ENCODE measurements at regions not wholly inside any gene's neighbourhood (a gene's known extent, or its start where the extent isn't known, plus 50 kb on each side); places are given as distances from the start of the nearest gene placed in this dataset.

DNA sequence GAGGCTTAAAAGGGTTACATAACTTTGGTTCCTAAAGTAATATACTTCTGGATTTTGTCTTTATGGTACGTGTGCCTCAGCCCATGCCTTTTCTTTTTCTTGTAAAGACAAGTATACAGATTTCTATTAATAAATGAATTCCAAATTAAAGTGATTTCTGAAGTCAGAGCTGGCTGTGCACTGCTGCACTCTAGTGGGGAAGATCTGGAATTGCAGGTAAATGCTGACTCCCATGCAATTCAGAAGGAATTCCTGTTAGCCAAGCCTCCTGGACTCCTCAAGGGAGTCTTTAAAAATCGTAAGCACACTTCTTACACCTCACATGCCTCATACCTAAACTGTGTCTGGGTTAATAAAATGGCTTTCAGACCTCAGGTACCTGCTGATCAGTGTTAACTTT is 118.4 kb upstream of the SLC7A1 start:
- DNase-seq, result peak in 1 of 2 experiments; percentile 11

DNA sequence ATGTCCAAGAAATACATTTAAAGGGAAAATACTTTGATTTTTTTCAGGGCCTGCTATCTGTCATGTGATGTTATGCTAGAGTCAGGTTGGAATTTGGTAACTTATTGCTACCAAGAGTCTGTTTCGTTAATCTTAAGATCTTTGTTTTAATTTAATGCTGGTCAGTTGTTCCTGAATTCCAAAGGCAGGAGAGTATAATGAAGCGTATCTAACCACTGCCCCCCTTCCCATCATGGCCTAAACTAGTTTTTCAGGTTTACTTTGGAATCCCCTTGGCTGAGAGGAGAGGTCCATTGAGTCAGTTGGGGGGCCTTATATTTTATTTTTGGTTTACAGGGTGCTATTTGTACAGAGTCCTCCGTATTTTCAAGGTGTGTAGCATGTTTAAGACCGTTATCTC is 116.3 kb upstream of the SLC7A1 start:
- no peak for DNase-seq

DNA sequence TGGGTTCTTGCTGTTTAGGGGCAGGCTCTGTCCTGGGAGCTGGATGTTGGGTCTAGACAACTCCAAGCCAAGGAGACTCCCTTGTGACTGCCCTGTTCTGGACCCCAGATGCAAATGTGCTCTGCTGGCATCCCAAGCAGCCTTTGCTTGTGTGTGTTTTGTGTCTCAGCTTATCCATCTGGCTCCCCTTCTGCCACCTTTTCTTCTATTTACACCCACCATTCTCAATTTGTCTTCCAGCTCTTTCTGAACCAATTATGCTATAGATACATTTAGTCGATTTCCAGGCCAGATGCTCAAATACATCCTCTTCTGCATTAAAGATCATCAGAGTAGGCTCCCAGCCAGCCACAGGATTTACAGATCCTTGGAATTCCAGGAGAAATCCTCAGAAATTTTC is 115.0 kb upstream of the SLC7A1 start:
- no peak for DNase-seq

DNA sequence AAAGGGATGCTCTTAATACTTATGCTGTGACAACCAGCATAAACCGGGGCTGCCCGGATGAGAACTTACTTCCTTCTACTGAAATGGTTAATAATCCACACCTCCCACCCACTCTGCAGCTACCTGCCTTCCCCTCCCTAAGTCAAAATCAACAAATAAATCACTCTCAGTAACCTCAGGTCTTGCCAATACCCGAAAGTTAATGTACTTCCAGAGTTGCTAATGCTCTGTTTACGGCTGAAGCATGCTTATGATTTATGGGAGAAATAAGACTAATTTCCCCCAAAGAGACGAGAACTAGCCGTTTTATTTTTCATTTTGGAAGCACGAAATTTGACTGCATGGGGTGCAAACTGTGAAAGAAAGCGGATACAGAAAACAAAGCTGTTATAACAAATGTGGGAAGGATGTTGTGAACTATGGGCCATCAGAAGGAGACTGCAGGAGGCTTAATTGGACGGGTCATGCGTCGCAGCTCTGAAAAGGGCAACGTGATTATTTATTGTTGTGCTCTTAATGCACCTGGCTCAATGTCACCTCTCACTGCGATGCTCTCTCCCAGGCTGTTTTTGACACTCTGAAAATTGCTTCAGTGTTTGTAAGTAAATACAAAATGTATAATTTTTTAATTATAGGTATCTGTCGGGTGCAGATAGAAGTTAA is 114.0 kb upstream of the SLC7A1 start:
- DNase-seq, result no peak

DNA sequence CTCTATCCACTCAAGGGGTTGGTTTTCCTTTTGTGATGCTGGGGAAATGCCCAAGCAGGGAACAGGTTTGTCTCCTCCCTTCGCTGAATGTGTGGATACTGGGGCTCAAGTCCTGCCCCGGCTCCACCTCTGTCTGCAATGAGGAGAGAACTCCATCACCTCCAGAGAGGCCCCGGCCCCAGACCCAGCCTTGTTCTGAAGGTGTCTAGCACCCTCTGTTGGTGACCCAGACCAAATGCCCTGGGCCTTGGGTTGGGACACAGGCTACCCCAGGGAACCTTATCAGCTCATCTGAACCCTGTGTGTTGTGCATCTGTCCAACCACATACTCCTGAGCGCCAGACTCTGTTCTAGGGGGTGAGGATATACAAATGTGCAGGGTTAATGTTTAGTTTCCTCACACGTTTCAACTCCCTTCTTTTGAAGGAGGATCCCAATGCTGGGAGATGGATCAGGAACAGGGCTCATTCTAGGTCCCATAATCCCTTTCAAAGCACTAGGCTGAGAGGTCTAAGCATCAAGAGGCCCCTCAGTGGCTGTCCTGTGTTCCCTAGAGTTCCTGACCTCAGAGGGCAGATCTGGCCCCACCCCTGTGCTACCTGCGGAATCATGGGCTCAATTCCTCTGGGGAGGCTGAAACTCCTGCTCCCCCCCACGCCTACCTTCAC is 112.5 kb upstream of the SLC7A1 start:
- peak; percentile 53 to 65 for DNase-seq

DNA sequence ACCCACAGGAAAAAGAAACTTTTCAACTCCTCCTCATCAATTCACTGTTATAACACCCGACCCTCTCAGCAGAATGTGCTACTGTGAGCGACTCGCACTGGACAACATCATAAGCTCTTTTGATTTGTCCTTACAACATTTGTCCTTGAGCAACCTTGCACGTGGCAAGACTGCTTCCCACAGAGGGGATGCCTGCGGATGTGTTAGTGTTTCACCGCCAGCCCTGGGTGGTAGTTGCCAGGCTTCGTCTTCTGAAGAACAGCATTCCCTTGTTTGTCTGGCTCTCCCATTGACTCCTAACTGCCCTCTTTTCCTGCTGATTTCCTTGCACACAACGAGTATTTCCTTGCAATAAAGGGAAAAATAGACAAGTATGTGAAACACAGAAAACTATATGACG is 111.4 kb upstream of the SLC7A1 start:
- DNase-seq, result no peak

DNA sequence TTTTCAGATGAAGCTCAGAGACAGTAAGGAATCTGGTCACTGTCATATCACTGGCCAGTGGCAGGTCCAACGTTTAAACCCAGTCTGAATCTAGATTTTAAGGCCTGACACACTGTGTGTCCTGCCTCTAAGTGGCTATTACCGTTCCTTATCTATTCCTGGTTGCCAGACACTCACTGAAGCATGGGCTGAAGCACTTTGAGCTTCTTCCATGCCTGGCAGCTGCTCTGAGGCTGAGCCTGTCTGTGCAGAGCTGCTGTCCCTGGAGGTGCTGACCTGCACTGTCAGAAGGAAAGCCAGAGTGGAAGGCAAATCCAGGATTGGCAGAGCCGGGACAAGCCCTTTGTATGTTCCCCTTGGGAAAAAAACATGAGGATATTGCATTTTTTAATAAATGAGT is 109.2 kb upstream of the SLC7A1 start:
- DNase-seq, result no peak

DNA sequence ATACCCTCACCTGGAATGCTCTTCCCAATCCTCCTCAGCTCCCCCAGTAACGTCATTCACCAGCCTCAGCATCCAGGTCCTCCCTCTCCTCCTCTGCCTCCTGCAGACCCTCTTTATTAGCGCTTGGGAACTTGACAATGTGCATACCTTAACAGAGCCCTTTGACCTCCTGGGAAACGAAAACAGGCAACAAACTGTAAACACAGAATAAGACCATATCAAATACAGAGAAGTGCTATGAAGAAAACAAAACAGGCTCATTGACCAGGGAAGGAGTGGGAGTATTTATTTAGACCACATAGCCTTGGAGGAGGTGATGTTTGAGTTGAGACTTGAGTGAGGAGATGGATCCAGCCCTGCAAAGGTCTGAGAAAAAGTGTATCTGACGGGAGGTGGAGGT is 107.9 kb upstream of the SLC7A1 start:
- DNase-seq, result no peak

DNA sequence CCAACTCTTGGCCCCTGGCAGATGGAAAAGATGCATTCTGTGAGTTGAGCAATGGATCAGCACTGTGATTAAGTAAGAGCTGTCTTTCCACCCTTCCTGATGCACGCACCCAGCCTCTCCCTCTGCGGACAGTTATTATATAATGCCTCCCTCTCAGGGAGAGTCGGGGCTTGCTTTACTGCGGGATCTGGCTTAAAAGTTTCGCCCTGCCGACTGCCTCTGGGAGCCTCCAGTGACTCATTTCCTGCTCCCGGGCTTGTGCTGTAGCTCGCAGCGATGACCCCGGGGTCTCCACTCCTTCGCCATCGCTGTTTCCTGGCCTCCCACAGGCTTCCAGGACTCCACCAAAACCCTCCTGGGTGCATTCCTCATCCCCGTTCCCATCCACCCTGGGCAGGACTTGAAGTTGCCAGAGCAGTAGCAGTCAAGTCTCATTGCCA is 107.4 kb upstream of the SLC7A1 start:
- DNase-seq, result no peak

DNA sequence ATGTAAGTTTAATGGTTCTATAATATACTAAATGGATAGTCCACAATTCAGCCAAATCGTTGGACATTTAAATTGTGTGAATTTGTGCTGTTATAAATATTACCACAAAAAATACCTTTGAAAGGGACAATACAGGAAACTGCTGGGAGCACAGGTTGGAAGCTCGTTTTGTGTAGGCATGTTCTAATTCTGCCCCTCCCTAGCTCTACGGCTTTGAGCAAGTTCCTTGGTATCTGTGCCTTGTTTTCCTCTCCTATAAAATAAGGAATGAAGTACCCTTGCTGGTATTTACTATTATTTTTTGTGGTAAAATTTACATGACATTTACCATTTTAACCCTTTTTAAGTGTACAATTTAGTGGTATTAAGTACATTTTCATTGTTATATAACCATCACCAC is 102.6 kb upstream of the SLC7A1 start:
- DNase-seq, result no peak

DNA sequence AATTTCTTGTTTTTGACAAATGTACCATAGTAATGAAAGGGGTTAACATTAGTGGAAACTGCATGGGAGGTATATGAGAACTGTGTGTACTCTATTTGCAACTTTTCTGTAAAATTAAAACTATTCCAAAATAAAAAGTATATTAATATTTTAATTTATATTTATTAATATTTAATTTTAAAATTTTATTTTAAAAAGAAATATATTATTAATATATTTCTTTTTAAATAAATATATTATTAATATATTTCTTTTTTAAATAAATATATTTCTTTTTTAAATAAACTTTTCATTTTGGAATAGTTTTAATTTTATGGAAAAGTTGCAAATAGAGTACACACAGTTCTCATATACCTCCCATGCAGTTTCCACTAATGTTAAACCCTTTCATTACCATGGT is 101.1 kb upstream of the SLC7A1 start:
- DNase-seq, result no peak

DNA sequence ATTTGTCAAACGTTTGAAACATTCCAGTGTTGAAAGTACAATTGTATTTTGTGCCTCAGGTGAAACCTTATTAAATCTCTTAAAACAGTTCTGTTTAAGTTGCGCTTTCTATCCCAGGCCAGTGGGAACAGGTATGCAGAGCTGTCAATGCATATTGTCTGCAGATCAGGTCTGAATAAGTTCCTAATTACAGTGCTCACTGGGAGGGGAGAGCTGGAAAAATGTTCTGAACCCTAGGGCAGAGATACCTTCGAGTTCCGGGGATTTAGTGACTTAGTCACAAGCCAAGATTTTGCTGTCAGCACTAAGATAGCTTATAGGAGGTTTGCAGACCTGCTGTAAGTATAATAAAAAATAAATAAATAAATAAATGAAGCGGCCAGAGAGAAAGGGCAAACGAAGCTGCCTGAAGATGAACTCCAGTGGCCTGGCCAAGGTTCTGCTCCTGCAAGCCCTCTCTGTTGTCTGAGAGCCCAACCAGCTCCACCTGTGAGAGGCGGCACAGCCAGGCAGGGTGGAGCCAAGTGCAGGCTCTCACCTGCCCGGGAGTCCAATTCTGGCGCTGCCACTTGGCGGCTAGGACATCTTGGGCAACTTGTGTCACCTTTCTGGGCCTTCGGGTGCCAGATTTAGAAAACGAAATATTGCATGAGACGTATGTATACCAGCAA is 97.9 kb upstream of the SLC7A1 start:
- no peak for DNase-seq

DNA sequence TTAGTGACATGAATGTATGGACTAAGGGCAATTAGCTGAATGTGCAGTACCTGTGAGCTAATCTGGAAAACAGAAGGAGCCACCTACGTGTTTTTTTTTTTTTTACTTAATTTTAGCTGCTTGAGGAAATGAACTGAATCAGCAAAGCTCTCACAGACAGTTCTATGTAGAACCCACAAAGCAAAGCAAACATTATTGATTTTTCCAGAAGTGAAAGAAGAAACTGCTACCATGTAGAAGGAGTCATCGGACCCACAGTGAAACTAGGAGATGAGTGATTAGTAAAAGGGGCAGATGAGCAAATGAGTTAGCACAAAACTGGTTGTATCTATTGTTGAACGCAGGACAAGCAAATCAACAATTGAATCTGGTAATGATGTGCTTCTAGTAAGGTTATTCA is 94.1 kb upstream of the SLC7A1 start:
- no peak for DNase-seq

DNA sequence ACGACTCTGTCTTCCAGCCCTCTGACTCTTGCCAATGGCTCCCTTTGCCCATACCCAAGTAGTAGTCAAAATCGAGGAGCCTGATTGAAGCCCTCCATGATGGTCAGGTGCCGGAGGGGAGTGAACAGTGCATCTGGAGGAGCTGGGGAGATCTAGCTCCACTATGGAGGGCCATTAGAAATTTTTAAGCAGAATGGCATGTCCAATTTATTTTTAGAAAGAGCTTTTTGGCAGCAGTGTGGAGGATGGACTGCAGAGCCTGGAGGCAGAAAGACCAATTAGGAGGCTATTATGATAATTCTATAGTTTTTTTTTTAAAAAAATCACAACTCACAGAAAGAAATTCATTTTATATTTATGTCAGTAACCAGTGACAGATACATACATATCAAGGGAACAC is 92.7 kb upstream of the SLC7A1 start:
- no peak for DNase-seq

DNA sequence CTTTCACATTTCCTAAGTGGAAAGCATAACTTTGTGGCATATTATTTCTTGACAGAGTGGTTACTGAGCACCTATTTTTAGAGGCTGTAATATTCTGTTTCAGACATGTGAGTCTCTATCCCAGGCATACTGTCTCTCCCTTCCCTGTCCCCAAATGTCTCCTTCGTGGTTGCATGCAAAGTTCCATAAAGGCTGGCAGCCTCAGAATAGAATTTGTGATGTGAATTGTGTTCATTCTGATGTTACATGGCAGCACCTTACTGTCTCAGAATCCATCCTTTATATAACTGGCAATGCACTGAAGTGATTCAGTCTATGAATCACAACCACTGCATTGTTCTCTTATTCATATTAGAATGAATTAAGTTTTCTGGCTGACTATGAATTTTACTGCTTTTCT is 89.0 kb upstream of the SLC7A1 start:
- DNase-seq, result no peak

DNA sequence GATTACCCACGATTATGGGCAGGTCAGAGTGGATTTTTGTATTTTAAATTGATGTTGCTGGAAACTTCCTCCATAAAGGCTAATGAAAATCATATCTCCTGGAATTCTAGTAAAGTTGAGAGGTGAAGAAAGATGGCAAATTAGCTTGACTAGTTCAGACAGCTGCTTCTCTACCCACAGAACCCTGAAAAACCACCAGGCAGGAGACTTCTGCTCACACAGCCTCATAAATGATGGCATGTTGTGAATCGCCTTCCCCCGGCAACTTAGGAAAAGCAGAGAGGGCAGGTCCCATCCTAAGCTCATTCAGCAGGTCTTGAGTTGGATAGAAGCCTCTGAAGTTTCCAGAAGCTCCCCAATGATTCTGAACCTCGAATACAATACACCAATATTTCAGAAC is 87.6 kb upstream of the SLC7A1 start:
- no peak for DNase-seq

DNA sequence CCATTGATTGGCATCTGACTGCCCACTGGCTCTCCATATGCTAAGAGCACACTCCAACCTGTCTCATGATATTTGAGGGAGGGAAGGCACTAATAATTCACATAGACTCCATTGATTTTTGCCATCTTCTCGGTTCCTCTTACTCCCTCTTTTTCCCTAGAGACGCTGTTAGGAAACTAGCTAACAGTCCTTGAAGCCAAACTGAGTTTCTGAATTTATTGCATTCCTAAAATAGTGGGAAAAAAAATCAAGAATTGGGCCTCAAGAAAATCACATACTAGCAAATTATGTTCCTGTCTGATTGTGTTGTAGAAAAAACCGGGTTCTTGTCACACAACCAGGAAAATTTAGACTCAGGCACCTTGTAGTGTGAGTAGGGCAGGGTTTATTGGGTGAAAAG is 86.4 kb upstream of the SLC7A1 start:
- no peak for DNase-seq

DNA sequence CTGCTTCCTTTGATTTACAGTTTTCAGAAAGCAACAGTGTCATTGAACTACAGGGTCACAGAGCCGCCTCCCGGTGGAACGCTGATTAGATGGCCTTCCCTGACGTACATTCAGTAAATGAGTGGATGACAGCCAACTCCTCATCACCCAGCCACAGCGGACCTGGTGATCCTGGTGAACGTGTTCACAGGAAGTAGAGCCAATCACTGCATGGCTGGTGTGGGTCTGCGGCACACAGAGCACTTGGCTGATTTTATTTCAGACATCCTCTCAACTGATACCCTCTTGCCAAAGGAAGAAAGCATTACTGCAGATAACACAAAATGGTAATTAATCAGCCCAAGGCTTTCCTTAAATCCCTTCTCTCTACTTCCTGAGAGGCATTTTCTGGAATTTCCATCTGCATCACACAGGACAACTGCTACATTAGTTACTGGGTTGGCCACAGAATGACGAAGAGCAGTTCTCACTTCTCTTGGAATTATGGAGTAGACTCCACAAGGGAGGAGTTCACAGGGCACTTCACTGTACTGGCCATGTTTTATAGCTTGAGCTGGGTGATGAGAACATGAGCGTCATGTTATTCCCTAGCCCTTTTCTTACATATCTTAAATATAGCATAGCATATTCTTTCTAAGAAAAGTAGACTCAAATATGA is 84.0 kb upstream of the SLC7A1 start:
- DNase-seq, result no peak

DNA sequence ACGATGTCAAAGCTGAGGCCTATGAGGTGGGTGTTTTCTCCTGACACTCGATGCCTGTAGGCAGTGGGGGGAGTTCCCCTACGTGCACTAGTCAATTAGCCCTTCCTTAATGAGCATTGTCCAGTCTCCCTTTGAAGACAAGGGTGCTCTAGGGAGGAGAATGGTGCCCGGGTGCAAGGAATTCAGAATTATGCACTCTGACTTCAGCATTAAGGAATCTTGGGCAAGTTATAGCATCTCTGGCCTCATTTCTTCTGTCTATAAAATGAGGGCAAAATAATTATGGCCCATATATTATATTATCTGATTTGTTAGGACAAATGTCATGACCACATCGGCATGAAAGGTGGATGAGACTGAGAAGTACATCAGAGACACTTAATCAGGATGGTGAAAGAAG is 82.1 kb upstream of the SLC7A1 start:
- no peak for DNase-seq

DNA sequence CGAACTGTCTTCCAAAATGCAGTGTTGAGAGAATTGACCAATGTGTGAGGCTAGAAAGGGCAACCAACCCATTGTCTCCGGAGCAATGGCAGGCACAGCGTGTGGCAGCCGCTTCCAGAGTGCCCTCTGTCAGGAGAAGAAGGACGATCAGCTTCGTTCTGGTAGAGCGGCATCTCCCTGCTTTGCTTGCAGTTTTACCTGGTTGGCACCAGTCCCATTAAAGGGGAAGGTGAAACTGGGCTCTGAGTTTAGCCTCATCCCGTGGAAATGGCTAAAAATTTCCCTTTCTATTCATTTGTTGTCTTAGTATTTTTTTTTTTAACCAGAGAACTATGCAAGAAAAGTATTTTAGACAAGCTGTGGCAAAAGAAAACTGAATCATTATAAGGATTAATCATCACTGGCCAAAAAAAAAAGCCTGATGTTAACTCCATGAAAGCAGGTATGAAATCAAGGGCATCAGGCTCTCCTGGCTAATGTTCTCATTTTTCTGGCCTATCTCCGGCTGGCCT is 81.5 kb upstream of the SLC7A1 start:
- no peak for DNase-seq

DNA sequence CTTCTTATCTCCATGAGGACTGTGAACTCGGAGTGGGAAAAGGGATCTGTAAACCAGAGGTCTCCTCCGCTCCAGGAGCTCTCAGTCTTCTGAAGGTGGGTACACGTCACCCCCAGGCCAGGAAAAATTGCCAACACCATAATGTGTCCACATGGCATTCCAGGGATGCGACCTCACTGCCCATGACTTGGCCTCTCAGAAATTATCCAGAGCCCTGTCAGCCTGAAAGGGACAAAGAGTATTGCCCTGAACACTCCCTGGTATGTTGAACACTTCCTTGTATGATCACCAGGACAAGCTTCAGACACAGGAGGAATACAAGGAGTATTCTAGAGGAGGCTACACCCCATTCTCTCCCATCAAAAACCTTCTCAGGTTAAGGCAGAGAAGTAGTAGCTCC is 81.0 kb upstream of the SLC7A1 start:
- no peak for DNase-seq

DNA sequence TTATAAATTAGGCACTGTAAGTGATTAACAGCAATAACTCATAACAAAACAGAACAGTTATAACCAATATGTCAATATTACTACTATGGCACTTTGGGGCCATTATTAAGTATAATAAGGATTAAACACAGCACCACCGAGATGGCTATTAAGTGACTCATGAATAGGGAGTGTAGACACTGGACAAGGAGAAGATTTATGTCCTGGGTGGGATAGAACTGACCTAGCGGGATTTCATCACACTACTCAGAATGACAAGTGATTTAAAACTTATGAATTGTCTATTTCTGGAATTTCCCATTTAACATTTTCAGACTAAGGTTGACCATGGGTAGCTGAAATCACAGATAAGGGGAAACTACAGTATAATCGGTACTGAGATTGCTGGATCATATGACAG is 79.0 kb upstream of the SLC7A1 start:
- no peak for DNase-seq

DNA sequence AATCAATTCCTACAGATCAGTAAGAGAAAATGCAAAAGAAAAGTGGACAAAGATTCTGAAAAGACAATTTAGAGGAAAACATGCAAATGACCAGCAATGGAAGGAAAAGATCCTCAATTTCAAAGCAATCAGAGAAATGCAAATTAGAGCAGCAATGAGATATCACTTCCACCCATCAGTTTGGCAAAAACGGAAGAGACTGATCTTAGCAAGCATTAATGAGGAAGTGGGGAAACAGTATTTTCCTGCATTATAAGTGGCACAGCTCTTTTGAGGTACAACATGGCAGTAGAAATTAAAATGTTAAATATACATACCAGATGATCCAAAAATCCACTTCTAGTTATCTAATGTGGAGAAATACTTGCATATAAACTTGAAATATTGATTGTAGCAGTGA is 69.1 kb upstream of the SLC7A1 start:
- DNase-seq, result no peak

All from activated CD4-positive, alpha-beta T cell treated with anti-CD3 and anti-CD28 coated beads, Interleukin-2, amount 50 U/mL, for 48 hours (primary cell).